ENCODE measurements at regions not wholly inside any gene's neighbourhood (a gene's known extent, or its start where the extent isn't known, plus 50 kb on each side); places are given as distances from the start of the nearest gene placed in this dataset.

- Histone ChIP-seq H3K23ac (ENCODE audit: low read depth, low read length, poor library complexity) (no peak overlapping the region), H3K27ac (replicated peaks; ENCODE audit: low read length) (no peak overlapping the region), H3K4me3 (ENCODE audit: low read length in 2 of 2) (no peak overlapping the region), H4K91ac (ENCODE audit: low read depth, low read length, poor library complexity) (no peak overlapping the region), H2AFZ (ENCODE audit: low read length) (no peak overlapping the region), H2AK5ac (ENCODE audit: low read depth, low read length) (no peak overlapping the region), H3K9ac (ENCODE audit: low read depth, low read length, poor library complexity) (no peak overlapping the region), H2BK15ac (ENCODE audit: low read length) (no peak overlapping the region), H2BK12ac (ENCODE audit: low read length) (no peak overlapping the region), H2BK5ac (ENCODE audit: low read length) (no peak overlapping the region), H3K18ac (ENCODE audit: low read length) (no peak overlapping the region), H3K36me3 (replicated peaks in 1 of 2; ENCODE audit: control insufficient read depth in 2 of 2, insufficient read depth in 2 of 2, low read length in 2 of 2) (no peaks in the 10 kb centered on the region), H3K9me3 (replicated peaks in 1 of 2; ENCODE audit: control insufficient read depth in 2 of 2, insufficient read depth in 1 of 2, low read depth in 1 of 2, low read length in 2 of 2) (no peaks in the 10 kb centered on the region), H3K4me2 (ENCODE audit: insufficient read depth, low read length, poor library complexity, severe bottlenecking) (no peak overlapping the region), H3K4ac (ENCODE audit: low read length) (no peak overlapping the region), H3K27me3 (ENCODE audit: control insufficient read depth in 3 of 3, insufficient read depth in 3 of 3, low read depth in 1 of 3, low read length in 3 of 3) (no peaks in the 10 kb centered on the region), H4K8ac (ENCODE audit: low read depth, low read length) (no peak overlapping the region), H3K4me1 (ENCODE audit: control insufficient read depth in 2 of 2, insufficient read depth in 1 of 2, low read depth in 1 of 2, low read length in 2 of 2) (peaks cover 0 to 2% of the 10 kb centered on the region in 2 donors), H2BK120ac (ENCODE audit: low read depth, low read length) (no peak overlapping the region), H3K14ac (ENCODE audit: low read length) (no peak overlapping the region), H3K79me1 (ENCODE audit: low read depth, low read length) (no peaks in the 10 kb centered on the region)
- no CpG with 5 or more reads among the region's 3 CpGs for WGBS, 2 donors (ENCODE audit: extremely low coverage in 2 of 2, insufficient read length in 2 of 2, insufficient replicate concordance in 1 of 2)
- no peak for DNase-seq (ENCODE audit: low spot score)
Measured at GRCh38 chr10:8380833-8381496, 326.5 kb downstream of the GATA3 start.

DNA sequence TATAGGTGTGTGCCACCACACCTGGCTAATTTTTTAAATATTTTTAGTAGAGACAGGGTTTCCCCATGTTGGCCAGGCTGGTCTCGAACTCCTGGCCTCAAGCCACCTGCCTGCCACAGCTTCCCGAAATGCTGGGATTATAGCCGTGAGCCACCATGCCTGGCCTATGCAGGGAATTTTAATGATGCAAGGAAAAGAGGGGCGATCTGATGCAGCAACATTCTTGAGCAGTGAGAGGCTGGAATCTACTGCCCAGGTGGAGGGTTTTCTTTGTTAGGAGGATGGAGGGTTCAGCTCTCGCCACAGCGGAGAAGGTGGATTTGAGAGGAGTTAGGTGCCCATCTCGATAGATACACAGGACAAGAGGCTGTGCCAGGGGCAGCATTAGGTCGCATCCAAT lies 332.3 kb downstream of the GATA3 start:
- Histone ChIP-seq H2BK5ac (ENCODE audit: low read length) (no peak overlapping the region), H3K36me3 (replicated peaks in 1 of 2; ENCODE audit: control insufficient read depth in 2 of 2, insufficient read depth in 2 of 2, low read length in 2 of 2) (no peaks in the 10 kb centered on the region)

GRCh38 chr10:8389630-8390029 lies 335.1 kb downstream of the GATA3 start:
- no peak overlapping the region for H3K9ac ChIP-seq (ENCODE audit: low read depth, low read length, poor library complexity)
- H3K9me3 ChIP-seq (replicated peaks in 1 of 2; ENCODE audit: control insufficient read depth in 2 of 2, insufficient read depth in 1 of 2, low read depth in 1 of 2, low read length in 2 of 2), result no peaks in the 10 kb centered on the region
- no peak overlapping the region for H2AFZ ChIP-seq (ENCODE audit: low read length)
- no peak for DNase-seq (ENCODE audit: low spot score)
- WGBS, 2 donors (ENCODE audit: extremely low coverage in 2 of 2, insufficient read length in 2 of 2, insufficient replicate concordance in 1 of 2), result no CpG with 5 or more reads among the region's 2 CpGs
- H3K36me3 ChIP-seq (replicated peaks in 1 of 2; ENCODE audit: control insufficient read depth in 2 of 2, insufficient read depth in 2 of 2, low read length in 2 of 2), result no peaks in the 10 kb centered on the region
- no peak overlapping the region for H3K14ac ChIP-seq (ENCODE audit: low read length)
- H2BK15ac ChIP-seq (ENCODE audit: low read length), result no peak overlapping the region
- no peak overlapping the region for H2BK120ac ChIP-seq (ENCODE audit: low read depth, low read length)
- H3K4ac ChIP-seq (ENCODE audit: low read length), result no peak overlapping the region
- no peak overlapping the region for H2BK5ac ChIP-seq (ENCODE audit: low read length)
- H3K79me1 ChIP-seq (ENCODE audit: low read depth, low read length), result no peaks in the 10 kb centered on the region
- no peak overlapping the region for H3K4me3 ChIP-seq (ENCODE audit: low read length in 2 of 2)
- H3K27ac ChIP-seq (replicated peaks; ENCODE audit: low read length), result no peak overlapping the region
- no peaks in the 10 kb centered on the region for H3K27me3 ChIP-seq (ENCODE audit: control insufficient read depth in 3 of 3, insufficient read depth in 3 of 3, low read depth in 1 of 3, low read length in 3 of 3)
- H2BK12ac ChIP-seq (ENCODE audit: low read length), result no peak overlapping the region
- H3K18ac ChIP-seq (ENCODE audit: low read length), result no peak overlapping the region
- H3K4me1 ChIP-seq (ENCODE audit: control insufficient read depth in 2 of 2, insufficient read depth in 1 of 2, low read depth in 1 of 2, low read length in 2 of 2), result peaks cover 0 to 2% of the 10 kb centered on the region in 2 donors
- H4K91ac ChIP-seq (ENCODE audit: low read depth, low read length, poor library complexity), result no peak overlapping the region
- H4K8ac ChIP-seq (ENCODE audit: low read depth, low read length), result no peak overlapping the region
- no peak overlapping the region for H3K23ac ChIP-seq (ENCODE audit: low read depth, low read length, poor library complexity)
- H2AK5ac ChIP-seq (ENCODE audit: low read depth, low read length), result no peak overlapping the region
- no peak overlapping the region for H3K4me2 ChIP-seq (ENCODE audit: insufficient read depth, low read length, poor library complexity, severe bottlenecking)

More for the DNA sequence above, 332.3 kb downstream of the GATA3 start:
- WGBS, 2 donors (ENCODE audit: extremely low coverage in 2 of 2, insufficient read length in 2 of 2, insufficient replicate concordance in 1 of 2), result no CpG with 5 or more reads among the region's 8 CpGs
- no peaks in the 10 kb centered on the region for H3K4me1 ChIP-seq (ENCODE audit: control insufficient read depth in 2 of 2, insufficient read depth in 1 of 2, low read depth in 1 of 2, low read length in 2 of 2)
- no peak overlapping the region for H2AFZ ChIP-seq (ENCODE audit: low read length)
- no peak overlapping the region for H3K4me3 ChIP-seq (ENCODE audit: low read length in 2 of 2)
- no peak overlapping the region for H2BK120ac ChIP-seq (ENCODE audit: low read depth, low read length)
- H3K4ac ChIP-seq (ENCODE audit: low read length), result no peak overlapping the region
- H3K9me3 ChIP-seq (replicated peaks in 1 of 2; ENCODE audit: control insufficient read depth in 2 of 2, insufficient read depth in 1 of 2, low read depth in 1 of 2, low read length in 2 of 2), result no peaks in the 10 kb centered on the region
- H3K27ac ChIP-seq (replicated peaks; ENCODE audit: low read length), result no peak overlapping the region
- no peak for DNase-seq (ENCODE audit: low spot score)
- H4K91ac ChIP-seq (ENCODE audit: low read depth, low read length, poor library complexity), result no peak overlapping the region
- H3K14ac ChIP-seq (ENCODE audit: low read length), result no peak overlapping the region
- H3K9ac ChIP-seq (ENCODE audit: low read depth, low read length, poor library complexity), result no peak overlapping the region
- no peaks in the 10 kb centered on the region for H3K79me1 ChIP-seq (ENCODE audit: low read depth, low read length)
- H3K27me3 ChIP-seq (ENCODE audit: control insufficient read depth in 3 of 3, insufficient read depth in 3 of 3, low read depth in 1 of 3, low read length in 3 of 3), result no peaks in the 10 kb centered on the region
- no peak overlapping the region for H2BK12ac ChIP-seq (ENCODE audit: low read length)
- no peak overlapping the region for H4K8ac ChIP-seq (ENCODE audit: low read depth, low read length)
- no peak overlapping the region for H3K23ac ChIP-seq (ENCODE audit: low read depth, low read length, poor library complexity)
- no peak overlapping the region for H2BK15ac ChIP-seq (ENCODE audit: low read length)
- H2AK5ac ChIP-seq (ENCODE audit: low read depth, low read length), result no peak overlapping the region
- H3K18ac ChIP-seq (ENCODE audit: low read length), result no peak overlapping the region
- no peak overlapping the region for H3K4me2 ChIP-seq (ENCODE audit: insufficient read depth, low read length, poor library complexity, severe bottlenecking)

- Histone ChIP-seq H3K79me1 (ENCODE audit: low read depth, low read length) (no peaks in the 10 kb centered on the region), H3K9ac (ENCODE audit: low read depth, low read length, poor library complexity) (no peak overlapping the region), H2AFZ (ENCODE audit: low read length) (no peak overlapping the region), H2BK5ac (ENCODE audit: low read length) (no peak overlapping the region), H3K9me3 (replicated peaks in 1 of 2; ENCODE audit: control insufficient read depth in 2 of 2, insufficient read depth in 1 of 2, low read depth in 1 of 2, low read length in 2 of 2) (no peaks in the 10 kb centered on the region), H2AK5ac (ENCODE audit: low read depth, low read length) (no peak overlapping the region), H2BK12ac (ENCODE audit: low read length) (no peak overlapping the region), H3K4ac (ENCODE audit: low read length) (no peak overlapping the region), H3K18ac (ENCODE audit: low read length) (no peak overlapping the region), H3K14ac (ENCODE audit: low read length) (no peak overlapping the region), H2BK15ac (ENCODE audit: low read length) (no peak overlapping the region), H3K4me1 (ENCODE audit: control insufficient read depth in 2 of 2, insufficient read depth in 1 of 2, low read depth in 1 of 2, low read length in 2 of 2) (peaks cover 0 to 2% of the 10 kb centered on the region in 2 donors), H3K27ac (replicated peaks; ENCODE audit: low read length) (no peak overlapping the region), H3K27me3 (ENCODE audit: control insufficient read depth in 3 of 3, insufficient read depth in 3 of 3, low read depth in 1 of 3, low read length in 3 of 3) (no peaks in the 10 kb centered on the region), H3K4me3 (ENCODE audit: low read length in 2 of 2) (no peak overlapping the region), H4K91ac (ENCODE audit: low read depth, low read length, poor library complexity) (no peak overlapping the region), H3K4me2 (ENCODE audit: insufficient read depth, low read length, poor library complexity, severe bottlenecking) (no peak overlapping the region), H3K23ac (ENCODE audit: low read depth, low read length, poor library complexity) (no peak overlapping the region), H3K36me3 (replicated peaks in 1 of 2; ENCODE audit: control insufficient read depth in 2 of 2, insufficient read depth in 2 of 2, low read length in 2 of 2) (no peaks in the 10 kb centered on the region), H2BK120ac (ENCODE audit: low read depth, low read length) (no peak overlapping the region), H4K8ac (ENCODE audit: low read depth, low read length) (no peak overlapping the region)
- DNase-seq (ENCODE audit: low spot score), result no peak
- no CpG with 5 or more reads among the region's 2 CpGs for WGBS, 2 donors (ENCODE audit: extremely low coverage in 2 of 2, insufficient read length in 2 of 2, insufficient replicate concordance in 1 of 2)
Measured at GRCh38 chr10:8392216-8392615, 337.7 kb downstream of the GATA3 start.

Data from neuronal stem cell (in vitro differentiated cells).